PFSK-1 (cell line): ENCODE measurements at regions not wholly inside any gene's neighbourhood (a gene's known extent, or its start where the extent isn't known, plus 50 kb on each side); places are given as distances from the start of the nearest gene placed in this dataset.

Experiments used
- POLR2AphosphoS5 ChIP-seq: IDR thresholded peaks from 2 replicates; pipeline ENCODE4 v1.6.1; 2012; ENCODE audit warnings: low read depth, mild to moderate bottlenecking, control low read depth, low read length, moderate library complexity
- REST ChIP-seq, 2 experiments: IDR thresholded peaks; 2 replicates each; pipeline versions ENCODE4 v1.6.1 to v1.8.0; 2011 to 2012; ENCODE audit warnings: low read depth in 2 of 2, low read length in 2 of 2, control low read depth in 1 of 2, inconsistent platforms in 1 of 2, mild to moderate bottlenecking in 1 of 2, moderate library complexity in 1 of 2; ENCODE audit not compliant: insufficient read depth in 1 of 2
- SIN3A ChIP-seq: IDR thresholded peaks from 2 replicates; pipeline ENCODE4 v1.6.1; 2012; ENCODE audit warnings: mild to moderate bottlenecking, low read length, moderate library complexity, borderline replicate concordance; ENCODE audit not compliant: insufficient read depth
- TAF1 ChIP-seq: IDR thresholded peaks from 2 replicates; pipeline ENCODE4 v1.6.1; 2012; ENCODE audit warnings: low read length, control low read depth, borderline replicate concordance; ENCODE audit not compliant: insufficient read depth

- no peak for TF ChIP-seq POLR2AphosphoS5
- TF ChIP-seq TAF1 = no peak
- no peak for TF ChIP-seq SIN3A
- no peak for TF ChIP-seq REST (IDR thresholded peaks at IDR 0.05; ENCODE audit: insufficient read depth in 1 of 2, low read depth in 2 of 2, low read length in 2 of 2)
Measured at GRCh38 chr2:45193581-45193980, 184.3 kb upstream of the SIX2 start.
